Activated naive CD8-positive, alpha-beta T cell treated with anti-CD3 and anti-CD28 coated beads, Interleukin-2, amount 10 ng/mL, durations not matched to agents 7 days and 5 days (primary cell): ENCODE measurements at regions not wholly inside any gene's neighbourhood (a gene's known extent, or its start where the extent isn't known, plus 50 kb on each side); places are given as distances from the start of the nearest gene placed in this dataset.
"Not testable (repeated sequence)": the region's sequence is repeated elsewhere in the genome, so short reads cannot be mapped to it uniquely, and the experiment has no call there.

Experiments
- ATAC-seq: fragments of 150-1000 bp; cut with Tn5 transposase; one replicate; pipeline ENCODE4 v1.10.0; 2021; ENCODE audit warnings: low read depth, moderate library complexity
- POLR2A ChIA-PET: fragments of 350-600 bp; sonication (Branson Sonifier 250); formaldehyde crosslinking; loops from one replicate; lab custom pipeline; 2021; ENCODE audit warnings: antibody characterized with exemption; lab: Charles Lee
- DNase-seq: peaks from one replicate; pipeline ENCODE4 v3.0.0; 2021
- H3K27ac Mint-ChIP-seq: one replicate; pipeline ENCODE4 v1.8.0; 2022; ENCODE audit warnings: mild to moderate bottlenecking, mixed read lengths
- H3K27me3 Mint-ChIP-seq: one replicate; pipeline ENCODE4 v1.8.0; 2022; ENCODE audit warnings: mild to moderate bottlenecking, moderate library complexity, mixed read lengths
- H3K36me3 Mint-ChIP-seq: one replicate; pipeline ENCODE4 v1.8.0; 2021; ENCODE audit warnings: mild to moderate bottlenecking, mixed read lengths
- H3K4me1 Mint-ChIP-seq: one replicate; pipeline ENCODE4 v1.8.0; 2021; ENCODE audit warnings: mixed read lengths
- H3K4me3 Mint-ChIP-seq: one replicate; pipeline ENCODE4 v1.8.0; 2022; ENCODE audit warnings: mild to moderate bottlenecking, moderate library complexity, mixed read lengths
- H3K9me3 Mint-ChIP-seq: one replicate; pipeline ENCODE4 v1.8.0; 2021; ENCODE audit warnings: mixed read lengths

GRCh38 chr4:137378821-137379220 is 153.5 kb downstream of the PCDH18 start:
- no peak overlapping the region for H3K27ac Mint-ChIP-seq
- DNase-seq = no peak
- no peaks in the 10 kb centered on the region for H3K4me1 Mint-ChIP-seq
- H3K4me3 Mint-ChIP-seq = no peak overlapping the region
- H3K9me3 Mint-ChIP-seq = peaks cover 1% of the 10 kb centered on the region
- POLR2A ChIA-PET = no interaction called here
- no peaks in the 10 kb centered on the region for H3K27me3 Mint-ChIP-seq
- ATAC-seq = no peak
- H3K36me3 Mint-ChIP-seq = no peaks in the 10 kb centered on the region

GRCh38 chr4:137378393-137378792 is 153.9 kb downstream of the PCDH18 start:
- Mint-ChIP-seq H3K9me3 (peaks cover 1% of the 10 kb centered on the region), H3K36me3 (no peaks in the 10 kb centered on the region), H3K4me1 (no peaks in the 10 kb centered on the region), H3K27ac (no peak overlapping the region), H3K27me3 (no peaks in the 10 kb centered on the region), H3K4me3 (no peak overlapping the region)
- no peak for ATAC-seq
- DNase-seq = no peak
- POLR2A ChIA-PET = no interaction called here

GRCh38 chr4:137376312-137376711 is 156.0 kb downstream of the PCDH18 start:
- no peak overlapping the region for H3K27ac Mint-ChIP-seq
- H3K27me3 Mint-ChIP-seq = no peaks in the 10 kb centered on the region
- H3K36me3 Mint-ChIP-seq = no peaks in the 10 kb centered on the region
- POLR2A ChIA-PET = no interaction called here
- H3K4me3 Mint-ChIP-seq = no peak overlapping the region
- no peak for DNase-seq
- no peaks in the 10 kb centered on the region for H3K4me1 Mint-ChIP-seq
- ATAC-seq = no peak
- H3K9me3 Mint-ChIP-seq = peaks cover 1% of the 10 kb centered on the region

GRCh38 chr4:137375111-137375850 is 157.0 kb downstream of the PCDH18 start:
- no peak overlapping the region for H3K4me3 Mint-ChIP-seq
- H3K27ac Mint-ChIP-seq = no peak overlapping the region
- no peaks in the 10 kb centered on the region for H3K4me1 Mint-ChIP-seq
- no peaks in the 10 kb centered on the region for H3K27me3 Mint-ChIP-seq
- ATAC-seq (no peak), DNase-seq (no peak)
- POLR2A ChIA-PET = no interaction called here
- H3K36me3 Mint-ChIP-seq = no peaks in the 10 kb centered on the region
- H3K9me3 Mint-ChIP-seq = peaks cover 1% of the 10 kb centered on the region

- POLR2A ChIA-PET = no interaction called here
These were observed 161.6 kb downstream of the PCDH18 start for GRCh38 chr4:137370679-137371078.

GRCh38 chr4:137370206-137370633 is 162.1 kb downstream of the PCDH18 start:
- POLR2A ChIA-PET = no interaction called here
- no peak overlapping the region for H3K4me3 Mint-ChIP-seq
- no peak for DNase-seq
- H3K27ac Mint-ChIP-seq = no peak overlapping the region
- no peaks in the 10 kb centered on the region for H3K9me3 Mint-ChIP-seq
- no peaks in the 10 kb centered on the region for H3K4me1 Mint-ChIP-seq
- no peak for ATAC-seq
- H3K27me3 Mint-ChIP-seq = no peaks in the 10 kb centered on the region
- H3K36me3 Mint-ChIP-seq = no peaks in the 10 kb centered on the region

More at GRCh38 chr4:137370679-137371078, 161.6 kb downstream of the PCDH18 start:
- Mint-ChIP-seq H3K27me3 (no peaks in the 10 kb centered on the region), H3K9me3 (no peaks in the 10 kb centered on the region), H3K4me3 (no peak overlapping the region), H3K4me1 (no peaks in the 10 kb centered on the region), H3K36me3 (no peaks in the 10 kb centered on the region), H3K27ac (no peak overlapping the region)
- ATAC-seq (no peak), DNase-seq (no peak)

GRCh38 chr4:137367620-137368019 is 164.7 kb downstream of the PCDH18 start:
- H3K36me3 Mint-ChIP-seq = no peaks in the 10 kb centered on the region
- no peak overlapping the region for H3K4me3 Mint-ChIP-seq
- no peak overlapping the region for H3K27ac Mint-ChIP-seq
- H3K27me3 Mint-ChIP-seq = no peaks in the 10 kb centered on the region
- POLR2A ChIA-PET = no interaction called here
- DNase-seq = no peak
- no peak for ATAC-seq
- H3K4me1 Mint-ChIP-seq = no peaks in the 10 kb centered on the region
- H3K9me3 Mint-ChIP-seq = no peaks in the 10 kb centered on the region

GRCh38 chr4:137363496-137363895 is 168.8 kb downstream of the PCDH18 start:
- POLR2A ChIA-PET = no interaction called here
- no peak for DNase-seq
- no peaks in the 10 kb centered on the region for H3K27me3 Mint-ChIP-seq
- no peak overlapping the region for H3K4me3 Mint-ChIP-seq
- H3K9me3 Mint-ChIP-seq = no peaks in the 10 kb centered on the region
- no peak for ATAC-seq
- H3K4me1 Mint-ChIP-seq = no peaks in the 10 kb centered on the region
- H3K36me3 Mint-ChIP-seq = no peaks in the 10 kb centered on the region
- no peak overlapping the region for H3K27ac Mint-ChIP-seq

- no peaks in the 10 kb centered on the region for H3K36me3 Mint-ChIP-seq
- ATAC-seq = no peak
These were observed 170.4 kb downstream of the PCDH18 start for GRCh38 chr4:137361756-137362470.

GRCh38 chr4:137360761-137361160 is 171.5 kb downstream of the PCDH18 start:
- no peak for ATAC-seq
- no peak for DNase-seq
- Mint-ChIP-seq H3K27me3 (no peaks in the 10 kb centered on the region), H3K4me1 (no peaks in the 10 kb centered on the region), H3K27ac (no peak overlapping the region), H3K4me3 (no peak overlapping the region), H3K9me3 (peaks cover 2% of the 10 kb centered on the region), H3K36me3 (no peaks in the 10 kb centered on the region)
- POLR2A ChIA-PET = no interaction called here

More at GRCh38 chr4:137361756-137362470, 170.4 kb downstream of the PCDH18 start:
- POLR2A ChIA-PET = no interaction called here
- no peak overlapping the region for H3K27ac Mint-ChIP-seq
- no peak overlapping the region for H3K4me3 Mint-ChIP-seq
- H3K4me1 Mint-ChIP-seq = no peaks in the 10 kb centered on the region
- H3K9me3 Mint-ChIP-seq = no peaks in the 10 kb centered on the region
- no peaks in the 10 kb centered on the region for H3K27me3 Mint-ChIP-seq
- no peak for DNase-seq

GRCh38 chr4:137359691-137360315 is 172.5 kb downstream of the PCDH18 start:
- POLR2A ChIA-PET = no interaction called here
- H3K4me3 Mint-ChIP-seq = no peak overlapping the region
- no peaks in the 10 kb centered on the region for H3K4me1 Mint-ChIP-seq

GRCh38 chr4:137354562-137354961 is 177.7 kb downstream of the PCDH18 start:
- ATAC-seq, DNase-seq, H3K36me3 Mint-ChIP-seq, H3K4me1 Mint-ChIP-seq, H3K4me3 Mint-ChIP-seq, H3K27me3 Mint-ChIP-seq, POLR2A ChIA-PET, H3K27ac Mint-ChIP-seq: not testable (repeated sequence)
- H3K9me3 Mint-ChIP-seq = peaks cover 12% of the 10 kb centered on the region

More at GRCh38 chr4:137359691-137360315, 172.5 kb downstream of the PCDH18 start:
- DNase-seq (no peak), ATAC-seq (no peak)
- H3K27me3 Mint-ChIP-seq = no peaks in the 10 kb centered on the region
- peaks cover 2% of the 10 kb centered on the region for H3K9me3 Mint-ChIP-seq
- H3K27ac Mint-ChIP-seq = no peak overlapping the region
- H3K36me3 Mint-ChIP-seq = no peaks in the 10 kb centered on the region

GRCh38 chr4:137347371-137347770 is 184.9 kb downstream of the PCDH18 start:
- POLR2A ChIA-PET = no interaction called here
- ATAC-seq = no peak
- no peaks in the 10 kb centered on the region for H3K36me3 Mint-ChIP-seq
- H3K9me3 Mint-ChIP-seq = peaks cover 7% of the 10 kb centered on the region
- no peak overlapping the region for H3K27ac Mint-ChIP-seq
- H3K27me3 Mint-ChIP-seq = no peaks in the 10 kb centered on the region
- DNase-seq = no peak
- H3K4me1 Mint-ChIP-seq = no peaks in the 10 kb centered on the region
- H3K4me3 Mint-ChIP-seq = no peak overlapping the region

GRCh38 chr4:137345597-137345996 is 186.7 kb downstream of the PCDH18 start:
- no peak overlapping the region for H3K4me3 Mint-ChIP-seq
- H3K4me1 Mint-ChIP-seq = no peaks in the 10 kb centered on the region
- ATAC-seq (no peak), DNase-seq (no peak)
- H3K27ac Mint-ChIP-seq = no peak overlapping the region
- POLR2A ChIA-PET = no interaction called here
- no peaks in the 10 kb centered on the region for H3K36me3 Mint-ChIP-seq
- H3K27me3 Mint-ChIP-seq = no peaks in the 10 kb centered on the region
- H3K9me3 Mint-ChIP-seq = no peaks in the 10 kb centered on the region
